OCI-M2 (cell line): ENCODE measurements at regions not wholly inside any gene's neighbourhood (a gene's known extent, or its start where the extent isn't known, plus 50 kb on each side); places are given as distances from the start of the nearest gene placed in this dataset.
"Not testable (repeated sequence)": the region's sequence is repeated elsewhere in the genome, so short reads cannot be mapped to it uniquely, and the experiment has no call there.

Experiments used
- DNase-seq: peaks from one replicate; lab custom pipeline; 2025; ENCODE audit not compliant: unreplicated experiment; lab: John Stamatoyannopoulos, UW

DNA sequence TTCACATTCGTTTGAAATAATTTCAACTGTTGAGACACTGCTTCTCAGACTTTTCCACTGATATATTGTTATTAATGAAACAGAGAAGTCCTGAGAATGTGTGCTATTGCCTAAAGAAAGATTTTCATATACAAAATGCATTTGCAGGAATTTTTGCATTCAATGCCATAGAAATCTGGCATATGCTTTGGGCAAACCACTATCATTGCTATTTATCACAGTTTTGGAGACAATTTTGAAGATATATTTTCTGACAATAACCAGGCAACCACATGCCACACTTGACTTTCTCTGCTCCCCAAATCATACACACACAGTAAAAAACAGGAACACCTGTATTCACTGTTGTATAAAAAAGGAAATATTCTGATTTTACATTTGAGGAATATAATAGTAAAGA lies 1303.7 kb upstream of the IGFBP7 start:
- no peak for DNase-seq

DNA sequence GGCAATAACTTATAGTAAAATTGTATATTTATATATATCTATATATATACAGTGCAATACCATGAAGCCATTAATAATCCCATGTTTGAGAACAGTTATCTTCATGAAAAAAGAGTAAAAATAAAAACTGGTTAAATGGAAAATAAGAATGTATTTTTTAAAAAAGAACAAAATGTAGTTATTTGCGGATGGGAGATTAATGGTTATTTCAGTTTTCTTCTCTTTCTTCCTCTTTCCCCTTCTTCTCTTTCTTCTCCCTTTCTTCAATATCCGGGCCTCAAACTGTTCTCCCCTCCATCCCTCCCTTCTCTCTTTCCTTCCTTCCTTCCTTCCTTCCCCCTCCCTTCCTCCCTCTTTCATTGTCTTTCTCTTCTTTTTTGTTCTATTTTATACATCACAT lies 1301.7 kb upstream of the IGFBP7 start:
- DNase-seq = no peak

DNA sequence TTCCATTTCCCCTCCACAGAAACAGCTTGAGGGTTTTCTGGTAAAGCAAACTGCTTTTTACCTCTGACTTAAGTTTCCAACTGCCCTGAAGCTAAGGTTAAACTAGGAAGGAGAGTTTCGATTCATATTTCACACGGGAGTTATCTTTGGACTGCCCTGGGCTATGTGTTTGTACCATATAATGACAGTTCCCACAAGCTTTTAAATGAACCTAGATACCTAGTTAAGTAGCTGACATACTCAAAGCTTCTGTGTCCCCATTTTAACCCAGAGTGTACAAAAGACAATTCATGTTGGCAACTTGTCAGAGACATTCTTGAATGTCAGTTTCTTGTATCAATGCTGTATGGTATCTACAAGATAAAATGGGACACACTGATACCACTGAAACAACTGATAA lies 1296.6 kb upstream of the IGFBP7 start:
- DNase-seq = no peak

DNA sequence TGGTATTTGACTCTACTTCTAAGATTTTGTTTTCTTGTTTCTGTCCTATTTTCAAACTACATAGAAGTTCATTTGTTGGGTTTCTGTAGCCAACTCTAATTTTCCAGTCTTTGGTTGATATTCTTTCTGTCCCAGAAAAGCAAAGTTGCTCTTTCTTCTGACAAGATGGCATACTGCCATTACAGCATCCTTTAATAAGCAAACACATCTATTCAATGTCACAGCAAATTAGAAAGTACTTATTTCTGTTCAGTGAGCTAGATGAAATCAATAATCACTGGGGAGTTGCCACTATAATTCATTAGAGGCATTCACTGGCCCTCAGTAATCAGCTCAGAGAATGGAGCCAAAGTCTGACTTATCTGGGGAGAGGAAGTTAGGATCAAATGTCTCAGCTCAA lies 1258.0 kb upstream of the IGFBP7 start:
- DNase-seq = no peak

GRCh38 chr4:58360354-58361133 lies 1250.4 kb upstream of the IGFBP7 start:
- DNase-seq = no peak

DNA sequence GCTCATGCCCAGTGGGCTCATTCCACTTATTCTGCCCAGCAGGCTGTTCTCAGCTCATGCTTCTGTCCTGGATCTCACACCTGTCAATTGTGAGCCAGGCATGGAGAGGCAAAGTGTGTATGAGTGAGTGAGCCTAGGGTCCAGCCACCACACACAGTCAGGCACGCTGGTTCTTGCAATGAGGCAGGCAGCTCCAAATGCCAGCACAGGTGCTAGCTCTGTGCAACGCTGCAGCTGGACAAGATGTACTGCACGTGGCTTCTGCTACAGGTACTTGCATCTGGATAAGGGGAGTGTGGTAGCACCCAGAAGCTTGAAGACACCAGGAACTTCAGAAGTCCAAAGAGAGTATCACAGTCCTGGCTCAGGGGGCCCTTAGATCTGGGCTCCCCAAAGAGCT lies 1249.4 kb upstream of the IGFBP7 start:
- DNase-seq = no peak

- DNase-seq = no peak
Measured at GRCh38 chr4:58357947-58358346, 1247.8 kb upstream of the IGFBP7 start.

- no peak for DNase-seq
Measured at GRCh38 chr4:58325070-58325469, 1214.9 kb upstream of the IGFBP7 start.

DNA sequence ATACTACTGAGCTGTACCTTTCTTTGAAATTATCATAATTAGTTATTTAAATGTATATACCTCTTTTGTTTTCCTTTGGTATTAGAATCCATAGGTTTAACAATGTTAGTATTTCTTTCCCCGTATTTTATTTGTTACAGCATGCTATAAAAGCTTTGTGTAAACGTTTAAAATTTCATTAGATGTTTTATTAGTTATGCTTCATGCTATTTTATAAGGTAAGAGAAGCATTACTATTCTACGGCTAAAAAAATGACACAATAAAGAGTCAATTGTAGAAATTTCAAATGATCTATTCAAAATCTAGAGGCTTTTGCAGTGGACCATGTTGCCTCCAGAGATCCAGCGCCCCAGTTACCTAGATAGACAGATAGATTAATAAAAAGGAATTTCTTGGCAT lies 1203.3 kb upstream of the IGFBP7 start:
- no peak for DNase-seq

DNA sequence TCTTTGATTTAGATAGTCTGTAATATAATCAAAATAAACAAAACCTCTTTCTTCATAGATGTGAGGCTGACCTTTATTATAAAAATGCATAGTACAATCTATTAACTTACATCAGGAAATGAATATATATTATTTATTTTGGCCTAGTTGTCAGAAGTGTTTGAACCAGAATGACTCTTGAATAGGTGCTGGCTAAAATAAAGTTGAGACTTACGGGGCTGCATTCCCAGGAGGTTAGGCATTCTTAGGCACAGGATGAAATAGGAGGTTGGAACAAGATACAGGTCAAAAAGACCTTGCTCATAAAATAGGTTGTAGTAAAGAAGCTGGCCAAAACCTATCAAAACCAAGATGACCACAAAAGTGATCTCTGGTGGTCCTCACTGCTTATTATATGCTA lies 1193.3 kb upstream of the IGFBP7 start:
- no peak for DNase-seq

DNA sequence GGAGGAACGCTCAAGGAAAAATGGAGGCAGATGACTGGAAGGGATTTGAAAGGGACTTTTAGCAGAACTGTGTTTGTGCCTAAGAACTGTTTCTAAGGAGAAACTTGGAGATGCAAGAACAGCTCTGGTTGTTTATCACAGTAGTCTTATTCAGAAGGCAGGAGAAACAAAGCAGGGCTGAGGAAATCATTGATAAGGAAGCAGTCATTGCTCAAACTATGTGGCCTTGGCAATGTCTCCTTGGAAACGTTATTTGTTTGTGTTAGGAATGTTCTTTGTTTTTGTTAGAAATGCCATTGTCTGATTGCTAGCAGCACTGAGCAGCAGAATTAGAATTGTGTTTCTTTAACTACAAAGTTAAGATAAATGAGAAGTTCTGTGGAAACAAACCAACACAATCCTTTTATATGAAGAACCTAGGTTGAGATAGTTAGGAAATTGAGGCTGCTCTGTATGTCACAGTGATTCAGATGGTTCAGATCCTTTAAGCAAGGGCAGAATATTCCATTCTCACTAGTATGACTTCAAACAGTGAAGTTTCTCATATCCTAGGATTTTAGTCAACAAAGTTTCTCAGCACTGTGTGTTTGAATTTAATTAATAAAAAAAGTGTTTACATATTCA lies 1191.3 kb upstream of the IGFBP7 start:
- no peak for DNase-seq

DNA sequence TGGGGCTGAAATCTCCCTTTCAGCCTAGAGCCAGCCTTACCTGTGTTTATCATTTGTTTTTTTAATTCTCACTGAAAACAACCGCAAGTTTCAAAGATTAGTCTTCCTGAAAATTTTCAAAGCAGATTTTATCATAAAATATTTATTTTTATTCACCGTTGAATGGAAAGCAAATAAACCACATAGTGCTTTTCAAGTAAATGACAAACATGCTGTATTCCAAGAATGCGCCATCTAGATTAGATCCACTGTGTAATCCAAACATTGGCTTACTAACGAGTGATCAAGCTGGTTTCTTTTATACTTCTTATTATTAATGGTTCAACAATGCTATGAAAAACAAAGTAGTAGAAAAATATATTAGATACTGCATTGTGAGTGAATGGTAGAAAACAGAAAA lies 1176.2 kb upstream of the IGFBP7 start:
- no peak for DNase-seq

- not testable (repeated sequence) for DNase-seq
Measured at GRCh38 chr4:58280928-58281327, 1170.7 kb upstream of the IGFBP7 start.

- no peak for DNase-seq
Measured at GRCh38 chr4:58275856-58276255, 1165.7 kb upstream of the IGFBP7 start.

- no peak for DNase-seq
Measured at GRCh38 chr4:58274553-58274952, 1164.4 kb upstream of the IGFBP7 start.

GRCh38 chr4:58272311-58272710 lies 1162.1 kb upstream of the IGFBP7 start:
- DNase-seq = no peak

GRCh38 chr4:58265734-58266133 lies 1155.5 kb upstream of the IGFBP7 start:
- DNase-seq = no peak

DNA sequence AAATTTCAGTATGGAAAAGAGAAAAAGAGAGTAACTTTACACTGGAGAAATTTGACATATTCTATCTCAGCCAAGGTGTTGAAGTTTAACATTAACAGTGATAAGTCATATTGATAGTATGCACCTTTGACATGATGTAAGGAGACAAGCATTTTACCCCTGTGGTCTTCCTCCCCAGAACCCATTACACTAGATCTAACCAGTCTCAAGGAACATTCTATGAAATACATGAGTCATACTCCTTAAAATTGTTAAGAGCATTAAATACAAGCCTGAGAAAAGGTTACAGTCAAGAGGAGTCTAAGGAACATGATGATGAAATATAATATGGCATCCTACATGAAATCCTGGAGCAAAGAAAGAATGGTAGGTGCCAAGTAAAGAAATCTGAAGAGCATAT lies 1151.3 kb upstream of the IGFBP7 start:
- DNase-seq = no peak

DNA sequence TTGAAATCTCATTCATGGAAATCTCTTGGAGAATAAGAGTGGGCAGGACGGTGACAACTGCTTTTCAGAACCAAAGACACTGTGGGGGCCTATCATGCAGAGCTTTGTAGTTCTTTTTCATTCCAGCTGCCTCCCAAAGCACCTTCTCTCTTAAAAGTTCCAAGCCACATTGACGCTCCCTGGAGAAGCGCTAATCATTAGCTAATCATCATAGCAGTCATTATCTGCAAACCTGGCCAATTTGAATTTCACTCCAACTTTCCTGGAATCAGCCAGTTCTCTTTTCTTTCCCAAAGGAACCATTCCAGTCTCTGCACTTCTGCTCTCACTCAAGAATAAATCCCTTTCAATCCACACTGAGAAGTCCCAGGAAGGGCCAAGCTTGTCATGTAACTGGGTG lies 1144.1 kb upstream of the IGFBP7 start:
- no peak for DNase-seq

DNA sequence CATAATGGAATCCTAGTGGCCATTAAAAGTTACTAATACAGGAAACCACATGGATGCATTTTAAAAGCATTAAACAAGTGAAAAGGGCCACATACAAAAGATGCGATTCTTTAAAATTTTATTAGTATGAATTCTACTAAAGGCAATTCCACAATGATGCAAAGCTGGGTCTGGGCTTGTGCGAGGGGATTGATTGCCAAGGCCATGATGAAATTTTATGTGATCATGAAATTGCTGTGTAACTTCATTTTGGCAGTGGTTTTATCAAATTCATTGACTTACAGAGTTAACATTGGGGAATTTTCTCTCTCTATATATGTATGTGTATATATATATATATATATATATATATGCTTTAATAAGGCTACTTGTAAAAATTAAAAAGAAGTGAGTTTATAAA lies 1142.5 kb upstream of the IGFBP7 start:
- no peak for DNase-seq

DNA sequence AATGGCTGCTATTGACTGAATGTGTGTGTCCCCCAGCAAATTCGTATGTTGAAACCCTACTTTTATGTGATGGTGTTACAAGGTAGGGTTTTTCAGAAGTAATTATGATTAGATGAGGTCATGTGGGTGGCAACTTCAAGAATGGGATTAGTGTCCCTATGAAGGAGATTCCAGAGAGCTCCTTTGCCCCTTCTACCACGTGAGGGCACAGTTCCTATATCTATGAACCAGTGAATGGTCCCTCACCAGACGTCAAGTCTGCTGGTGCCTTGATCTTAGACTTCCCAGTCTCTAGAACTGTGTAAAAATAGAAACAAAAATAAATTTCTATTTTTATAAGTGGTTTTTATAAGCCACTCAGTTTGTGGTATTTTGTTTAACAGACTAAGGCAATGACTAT lies 1137.6 kb upstream of the IGFBP7 start:
- no peak for DNase-seq

- DNase-seq = no peak
Measured at GRCh38 chr4:58225460-58225859, 1115.3 kb upstream of the IGFBP7 start.

- DNase-seq = no peak
Measured at GRCh38 chr4:58219179-58219578, 1109.0 kb upstream of the IGFBP7 start.
